ENCODE measurements at regions not wholly inside any gene's neighbourhood (a gene's known extent, or its start where the extent isn't known, plus 50 kb on each side); places are given as distances from the start of the nearest gene placed in this dataset.
A peak's percentile ranks its signal among the peaks of the same experiment; 100 is the strongest.

- TF ChIP-seq CTCF (conservative IDR thresholded peaks at IDR 0.05; ENCODE audit: low read depth in 2 of 2) (no peak), EZH2phosphoT487 (IDR thresholded peaks at IDR 0.05; ENCODE audit: unreplicated experiment) (no peak), CREB1 (CRISPR knock-in tag; IDR thresholded peaks at IDR 0.05; ENCODE audit: low read depth) (no peak), NANOG (IDR thresholded peaks at IDR 0.05; ENCODE audit: borderline replicate concordance) (no peak), JUNB (IDR thresholded peaks at IDR 0.05; ENCODE audit: unreplicated experiment) (no peak), ZNF114 (CRISPR knock-in tag; IDR thresholded peaks at IDR 0.05) (no peak), ZNF331 (CRISPR knock-in tag; IDR thresholded peaks at IDR 0.05; ENCODE audit: low read depth) (no peak), STAT1 (IDR thresholded peaks at IDR 0.05; ENCODE audit: unreplicated experiment) (no peak), POLR2AphosphoS5 (IDR thresholded peaks at IDR 0.05; ENCODE audit: low read depth) (no peak), EZH2 (IDR thresholded peaks at IDR 0.05; ENCODE audit: low read depth, unreplicated experiment) (no peak)
- TF ChIP-seq, protein P1, sequence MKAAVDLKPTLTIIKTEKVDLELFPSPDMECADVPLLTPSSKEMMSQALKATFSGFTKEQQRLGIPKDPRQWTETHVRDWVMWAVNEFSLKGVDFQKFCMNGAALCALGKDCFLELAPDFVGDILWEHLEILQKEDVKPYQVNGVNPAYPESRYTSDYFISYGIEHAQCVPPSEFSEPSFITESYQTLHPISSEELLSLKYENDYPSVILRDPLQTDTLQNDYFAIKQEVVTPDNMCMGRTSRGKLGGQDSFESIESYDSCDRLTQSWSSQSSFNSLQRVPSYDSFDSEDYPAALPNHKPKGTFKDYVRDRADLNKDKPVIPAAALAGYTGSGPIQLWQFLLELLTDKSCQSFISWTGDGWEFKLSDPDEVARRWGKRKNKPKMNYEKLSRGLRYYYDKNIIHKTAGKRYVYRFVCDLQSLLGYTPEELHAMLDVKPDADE (IDR thresholded peaks at IDR 0.05): no peak
- TF ChIP-seq, protein P2, sequence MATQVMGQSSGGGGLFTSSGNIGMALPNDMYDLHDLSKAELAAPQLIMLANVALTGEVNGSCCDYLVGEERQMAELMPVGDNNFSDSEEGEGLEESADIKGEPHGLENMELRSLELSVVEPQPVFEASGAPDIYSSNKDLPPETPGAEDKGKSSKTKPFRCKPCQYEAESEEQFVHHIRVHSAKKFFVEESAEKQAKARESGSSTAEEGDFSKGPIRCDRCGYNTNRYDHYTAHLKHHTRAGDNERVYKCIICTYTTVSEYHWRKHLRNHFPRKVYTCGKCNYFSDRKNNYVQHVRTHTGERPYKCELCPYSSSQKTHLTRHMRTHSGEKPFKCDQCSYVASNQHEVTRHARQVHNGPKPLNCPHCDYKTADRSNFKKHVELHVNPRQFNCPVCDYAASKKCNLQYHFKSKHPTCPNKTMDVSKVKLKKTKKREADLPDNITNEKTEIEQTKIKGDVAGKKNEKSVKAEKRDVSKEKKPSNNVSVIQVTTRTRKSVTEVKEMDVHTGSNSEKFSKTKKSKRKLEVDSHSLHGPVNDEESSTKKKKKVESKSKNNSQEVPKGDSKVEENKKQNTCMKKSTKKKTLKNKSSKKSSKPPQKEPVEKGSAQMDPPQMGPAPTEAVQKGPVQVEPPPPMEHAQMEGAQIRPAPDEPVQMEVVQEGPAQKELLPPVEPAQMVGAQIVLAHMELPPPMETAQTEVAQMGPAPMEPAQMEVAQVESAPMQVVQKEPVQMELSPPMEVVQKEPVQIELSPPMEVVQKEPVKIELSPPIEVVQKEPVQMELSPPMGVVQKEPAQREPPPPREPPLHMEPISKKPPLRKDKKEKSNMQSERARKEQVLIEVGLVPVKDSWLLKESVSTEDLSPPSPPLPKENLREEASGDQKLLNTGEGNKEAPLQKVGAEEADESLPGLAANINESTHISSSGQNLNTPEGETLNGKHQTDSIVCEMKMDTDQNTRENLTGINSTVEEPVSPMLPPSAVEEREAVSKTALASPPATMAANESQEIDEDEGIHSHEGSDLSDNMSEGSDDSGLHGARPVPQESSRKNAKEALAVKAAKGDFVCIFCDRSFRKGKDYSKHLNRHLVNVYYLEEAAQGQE (IDR thresholded peaks at IDR 0.05; ENCODE audit: unreplicated experiment): no peak
- TF ChIP-seq, protein P3, sequence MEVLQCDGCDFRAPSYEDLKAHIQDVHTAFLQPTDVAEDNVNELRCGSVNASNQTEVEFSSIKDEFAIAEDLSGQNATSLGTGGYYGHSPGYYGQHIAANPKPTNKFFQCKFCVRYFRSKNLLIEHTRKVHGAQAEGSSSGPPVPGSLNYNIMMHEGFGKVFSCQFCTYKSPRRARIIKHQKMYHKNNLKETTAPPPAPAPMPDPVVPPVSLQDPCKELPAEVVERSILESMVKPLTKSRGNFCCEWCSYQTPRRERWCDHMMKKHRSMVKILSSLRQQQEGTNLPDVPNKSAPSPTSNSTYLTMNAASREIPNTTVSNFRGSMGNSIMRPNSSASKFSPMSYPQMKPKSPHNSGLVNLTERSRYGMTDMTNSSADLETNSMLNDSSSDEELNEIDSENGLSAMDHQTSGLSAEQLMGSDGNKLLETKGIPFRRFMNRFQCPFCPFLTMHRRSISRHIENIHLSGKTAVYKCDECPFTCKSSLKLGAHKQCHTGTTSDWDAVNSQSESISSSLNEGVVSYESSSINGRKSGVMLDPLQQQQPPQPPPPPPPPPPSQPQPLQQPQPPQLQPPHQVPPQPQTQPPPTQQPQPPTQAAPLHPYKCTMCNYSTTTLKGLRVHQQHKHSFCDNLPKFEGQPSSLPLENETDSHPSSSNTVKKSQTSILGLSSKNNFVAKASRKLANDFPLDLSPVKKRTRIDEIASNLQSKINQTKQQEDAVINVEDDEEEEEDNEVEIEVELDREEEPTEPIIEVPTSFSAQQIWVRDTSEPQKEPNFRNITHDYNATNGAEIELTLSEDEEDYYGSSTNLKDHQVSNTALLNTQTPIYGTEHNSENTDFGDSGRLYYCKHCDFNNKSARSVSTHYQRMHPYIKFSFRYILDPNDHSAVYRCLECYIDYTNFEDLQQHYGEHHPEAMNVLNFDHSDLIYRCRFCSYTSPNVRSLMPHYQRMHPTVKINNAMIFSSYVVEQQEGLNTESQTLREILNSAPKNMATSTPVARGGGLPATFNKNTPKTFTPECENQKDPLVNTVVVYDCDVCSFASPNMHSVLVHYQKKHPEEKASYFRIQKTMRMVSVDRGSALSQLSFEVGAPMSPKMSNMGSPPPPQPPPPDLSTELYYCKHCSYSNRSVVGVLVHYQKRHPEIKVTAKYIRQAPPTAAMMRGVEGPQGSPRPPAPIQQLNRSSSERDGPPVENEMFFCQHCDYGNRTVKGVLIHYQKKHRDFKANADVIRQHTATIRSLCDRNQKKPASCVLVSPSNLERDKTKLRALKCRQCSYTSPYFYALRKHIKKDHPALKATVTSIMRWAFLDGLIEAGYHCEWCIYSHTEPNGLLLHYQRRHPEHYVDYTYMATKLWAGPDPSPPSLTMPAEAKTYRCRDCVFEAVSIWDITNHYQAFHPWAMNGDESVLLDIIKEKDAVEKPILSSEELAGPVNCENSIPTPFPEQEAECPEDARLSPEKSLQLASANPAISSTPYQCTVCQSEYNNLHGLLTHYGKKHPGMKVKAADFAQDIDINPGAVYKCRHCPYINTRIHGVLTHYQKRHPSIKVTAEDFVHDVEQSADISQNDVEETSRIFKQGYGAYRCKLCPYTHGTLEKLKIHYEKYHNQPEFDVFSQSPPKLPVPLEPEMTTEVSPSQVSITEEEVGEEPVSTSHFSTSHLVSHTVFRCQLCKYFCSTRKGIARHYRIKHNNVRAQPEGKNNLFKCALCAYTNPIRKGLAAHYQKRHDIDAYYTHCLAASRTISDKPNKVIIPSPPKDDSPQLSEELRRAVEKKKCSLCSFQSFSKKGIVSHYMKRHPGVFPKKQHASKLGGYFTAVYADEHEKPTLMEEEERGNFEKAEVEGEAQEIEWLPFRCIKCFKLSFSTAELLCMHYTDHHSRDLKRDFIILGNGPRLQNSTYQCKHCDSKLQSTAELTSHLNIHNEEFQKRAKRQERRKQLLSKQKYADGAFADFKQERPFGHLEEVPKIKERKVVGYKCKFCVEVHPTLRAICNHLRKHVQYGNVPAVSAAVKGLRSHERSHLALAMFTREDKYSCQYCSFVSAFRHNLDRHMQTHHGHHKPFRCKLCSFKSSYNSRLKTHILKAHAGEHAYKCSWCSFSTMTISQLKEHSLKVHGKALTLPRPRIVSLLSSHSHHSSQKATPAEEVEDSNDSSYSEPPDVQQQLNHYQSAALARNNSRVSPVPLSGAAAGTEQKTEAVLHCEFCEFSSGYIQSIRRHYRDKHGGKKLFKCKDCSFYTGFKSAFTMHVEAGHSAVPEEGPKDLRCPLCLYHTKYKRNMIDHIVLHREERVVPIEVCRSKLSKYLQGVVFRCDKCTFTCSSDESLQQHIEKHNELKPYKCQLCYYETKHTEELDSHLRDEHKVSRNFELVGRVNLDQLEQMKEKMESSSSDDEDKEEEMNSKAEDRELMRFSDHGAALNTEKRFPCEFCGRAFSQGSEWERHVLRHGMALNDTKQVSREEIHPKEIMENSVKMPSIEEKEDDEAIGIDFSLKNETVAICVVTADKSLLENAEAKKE (CRISPR knock-in tag; IDR thresholded peaks at IDR 0.05): no peak
- DNase-seq (ENCODE audit: low spot score): no peak
- no peak overlapping the region for H3K27ac ChIP-seq (ENCODE audit: low read depth)
- no peaks in the 10 kb centered on the region for H3K4me1 ChIP-seq (ENCODE audit: insufficient read depth)
- peak overlapping the region; percentile 86 for H2AFZ ChIP-seq
- H3K4me2 ChIP-seq: no peak overlapping the region
- H3K27ac Mint-ChIP-seq: peak overlapping the region; percentile 13; the same call in 1 of the 2 replicates
- H3K9me3 Mint-ChIP-seq: peaks cover 25% of the 10 kb centered on the region
- H3K4me3 ChIP-seq: no peak overlapping the region
- no peak overlapping the region for H3K4me3 Mint-ChIP-seq
- H3K4me1 Mint-ChIP-seq: peaks cover 20% of the 10 kb centered on the region
- ATAC-seq: peak; percentile 72
- no peaks in the 10 kb centered on the region for H3K27me3 ChIP-seq (ENCODE audit: insufficient read depth)
- H3K27me3 Mint-ChIP-seq (ENCODE audit: insufficient read depth, low read depth, poor library complexity): no peaks in the 10 kb centered on the region
- no peaks in the 10 kb centered on the region for H4K20me1 ChIP-seq (replicated peaks; ENCODE audit: insufficient read depth)
- H3K36me3 ChIP-seq (ENCODE audit: insufficient read depth): no peaks in the 10 kb centered on the region
- H3K79me2 ChIP-seq (replicated peaks; ENCODE audit: insufficient read depth): no peaks in the 10 kb centered on the region
- peaks cover 22% of the 10 kb centered on the region for H3K36me3 Mint-ChIP-seq (ENCODE audit: low read depth)
- H3K9me2 ChIP-seq (ENCODE audit: insufficient read depth): 0 out of 2 replicates have a peak, but pooled peaks cover 4% of the 10 kb centered on the region
- H3F3A ChIP-seq (replicated peaks; ENCODE audit: low read depth): no peaks in the 10 kb centered on the region
These were observed 128.1 kb upstream of the VWC2 start for GRCh38 chr7:49645296-49645695.

Data from GM23338 (cell line).